ENCODE measurements at regions not wholly inside any gene's neighbourhood (a gene's known extent, or its start where the extent isn't known, plus 50 kb on each side); places are given as distances from the start of the nearest gene placed in this dataset.

GRCh38 chr20:52708137-52708536, 264.0 kb upstream of the TSHZ2 start:
- DNase-seq, result no peak

- no peak for DNase-seq
Observed at GRCh38 chr20:52704553-52704952, 267.6 kb upstream of the TSHZ2 start.

GRCh38 chr20:52688345-52688744, 283.8 kb upstream of the TSHZ2 start:
- DNase-seq, result no peak

- DNase-seq, result no peak
Observed at GRCh38 chr20:52684905-52685304, 287.3 kb upstream of the TSHZ2 start.

- DNase-seq, result no peak
Observed at GRCh38 chr20:52684176-52684575, 288.0 kb upstream of the TSHZ2 start.

GRCh38 chr20:52683761-52684160, 288.4 kb upstream of the TSHZ2 start:
- DNase-seq, result no peak

- DNase-seq, result no peak
Observed at GRCh38 chr20:52682237-52682636, 289.9 kb upstream of the TSHZ2 start.

GRCh38 chr20:52681288-52681687, 290.9 kb upstream of the TSHZ2 start:
- no peak for DNase-seq

- DNase-seq, result no peak
Observed at GRCh38 chr20:52677216-52677615, 294.9 kb upstream of the TSHZ2 start.

GRCh38 chr20:52676283-52676995, 295.7 kb upstream of the TSHZ2 start:
- no peak for DNase-seq

- DNase-seq, result no peak
Observed at GRCh38 chr20:52675375-52675774, 296.8 kb upstream of the TSHZ2 start.

GRCh38 chr20:52668626-52669025, 303.5 kb upstream of the TSHZ2 start:
- no peak for DNase-seq

- DNase-seq, result no peak
Observed at GRCh38 chr20:52667358-52667757, 304.8 kb upstream of the TSHZ2 start.

- DNase-seq, result no peak
Observed at GRCh38 chr20:52665441-52665840, 306.7 kb upstream of the TSHZ2 start.

- no peak for DNase-seq
Observed at GRCh38 chr20:52655395-52655794, 316.8 kb upstream of the TSHZ2 start.

GRCh38 chr20:52654567-52654966, 317.6 kb upstream of the TSHZ2 start:
- DNase-seq, result no peak

GRCh38 chr20:52652271-52652670, 319.9 kb upstream of the TSHZ2 start:
- no peak for DNase-seq

GRCh38 chr20:52649727-52650126, 322.4 kb upstream of the TSHZ2 start:
- DNase-seq, result no peak

- no peak for DNase-seq
Observed at GRCh38 chr20:52645822-52646221, 326.3 kb upstream of the TSHZ2 start.

GRCh38 chr20:52643034-52643433, 329.1 kb upstream of the TSHZ2 start:
- no peak for DNase-seq

- DNase-seq, result no peak
Observed at GRCh38 chr20:52637201-52637600, 335.0 kb upstream of the TSHZ2 start.

- no peak for DNase-seq
Observed at GRCh38 chr20:52631469-52631868, 340.7 kb upstream of the TSHZ2 start.

GRCh38 chr20:52630138-52630537, 342.0 kb upstream of the TSHZ2 start:
- no peak for DNase-seq

- DNase-seq, result no peak
Observed at GRCh38 chr20:52624281-52624680, 347.9 kb upstream of the TSHZ2 start.

GRCh38 chr20:52622081-52622480, 350.1 kb upstream of the TSHZ2 start:
- no peak for DNase-seq

Data from right forelimb (tissue), 1 donor.